ENCODE measurements at regions not wholly inside any gene's neighbourhood (a gene's known extent, or its start where the extent isn't known, plus 50 kb on each side); places are given as distances from the start of the nearest gene placed in this dataset.

DNA sequence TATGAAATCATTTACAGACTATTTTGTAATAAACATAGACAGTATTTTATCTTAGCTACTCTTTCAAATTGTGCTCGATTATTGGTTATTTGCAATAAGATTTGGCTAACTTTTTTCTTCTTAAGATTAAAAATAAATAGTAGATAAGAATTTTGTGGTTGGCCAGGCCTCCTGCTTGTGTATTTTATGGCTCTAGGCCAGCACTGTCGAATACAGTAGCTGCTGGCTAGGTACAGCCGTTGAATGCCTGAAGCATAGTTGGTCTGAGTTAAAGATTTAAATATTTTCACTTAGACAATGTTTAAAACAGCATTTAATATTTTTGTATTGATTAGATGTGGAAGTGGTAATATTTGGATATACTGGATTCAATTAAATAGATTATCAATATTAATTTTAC is 481.0 kb downstream of the SPRY1 start:
- no peak overlapping the region for H3K27ac ChIP-seq (ENCODE audit: low read depth, low read length, poor library complexity, severe bottlenecking)
- no peak overlapping the region for H3K4me2 ChIP-seq (ENCODE audit: low read length)
- no peaks in the 10 kb centered on the region for H3F3A ChIP-seq (ENCODE audit: insufficient read depth, low read length)
- no peaks in the 10 kb centered on the region for H3K79me2 ChIP-seq (ENCODE audit: insufficient read depth, low read length)
- no peak overlapping the region for H3K4me3 ChIP-seq (ENCODE audit: low read depth, low read length, poor library complexity, severe bottlenecking)
- no peaks in the 10 kb centered on the region for H4K20me1 ChIP-seq (ENCODE audit: insufficient read depth, low read length)
- H3K27me3 ChIP-seq (ENCODE audit: insufficient read depth, low read length): no peaks in the 10 kb centered on the region
- H2AFZ ChIP-seq (ENCODE audit: low read length): no peak overlapping the region
- no peaks in the 10 kb centered on the region for H3K9me3 ChIP-seq (ENCODE audit: low read length)
- no peaks in the 10 kb centered on the region for H3K4me1 ChIP-seq (ENCODE audit: insufficient read depth, low read length, severe bottlenecking)
- H3K9ac ChIP-seq (ENCODE audit: low read length): no peak overlapping the region
- TF ChIP-seq, protein P1, sequence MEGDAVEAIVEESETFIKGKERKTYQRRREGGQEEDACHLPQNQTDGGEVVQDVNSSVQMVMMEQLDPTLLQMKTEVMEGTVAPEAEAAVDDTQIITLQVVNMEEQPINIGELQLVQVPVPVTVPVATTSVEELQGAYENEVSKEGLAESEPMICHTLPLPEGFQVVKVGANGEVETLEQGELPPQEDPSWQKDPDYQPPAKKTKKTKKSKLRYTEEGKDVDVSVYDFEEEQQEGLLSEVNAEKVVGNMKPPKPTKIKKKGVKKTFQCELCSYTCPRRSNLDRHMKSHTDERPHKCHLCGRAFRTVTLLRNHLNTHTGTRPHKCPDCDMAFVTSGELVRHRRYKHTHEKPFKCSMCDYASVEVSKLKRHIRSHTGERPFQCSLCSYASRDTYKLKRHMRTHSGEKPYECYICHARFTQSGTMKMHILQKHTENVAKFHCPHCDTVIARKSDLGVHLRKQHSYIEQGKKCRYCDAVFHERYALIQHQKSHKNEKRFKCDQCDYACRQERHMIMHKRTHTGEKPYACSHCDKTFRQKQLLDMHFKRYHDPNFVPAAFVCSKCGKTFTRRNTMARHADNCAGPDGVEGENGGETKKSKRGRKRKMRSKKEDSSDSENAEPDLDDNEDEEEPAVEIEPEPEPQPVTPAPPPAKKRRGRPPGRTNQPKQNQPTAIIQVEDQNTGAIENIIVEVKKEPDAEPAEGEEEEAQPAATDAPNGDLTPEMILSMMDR (IDR thresholded peaks at IDR 0.05; ENCODE audit: low read length): no peak
- no peak for TF ChIP-seq EZH2 (IDR thresholded peaks at IDR 0.05; ENCODE audit: borderline replicate concordance, low read length)
- no peaks in the 10 kb centered on the region for H3K9me2 ChIP-seq (ENCODE audit: low read depth, low read length)
- no peaks in the 10 kb centered on the region for H3K36me3 ChIP-seq (ENCODE audit: insufficient read depth, low read length)

DNA sequence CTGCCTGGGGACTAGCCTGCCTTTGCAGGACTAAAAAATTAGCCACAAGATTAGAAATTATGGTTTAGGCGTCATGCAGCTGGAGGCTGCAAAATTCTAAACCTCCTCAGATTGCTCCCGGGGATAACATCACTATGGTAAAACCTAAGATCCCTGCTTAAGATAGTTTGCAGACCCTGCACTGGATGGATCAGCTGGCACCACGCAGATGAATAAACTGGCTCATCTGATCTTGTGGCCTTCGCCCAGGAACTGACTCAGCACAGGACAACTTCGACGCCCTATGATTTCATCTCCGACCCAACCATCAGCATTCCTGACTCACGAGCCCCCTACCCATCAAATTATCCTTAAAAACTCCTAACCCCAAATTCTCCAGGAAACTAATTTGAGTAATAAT is 482.4 kb downstream of the SPRY1 start:
- no peak overlapping the region for H3K4me2 ChIP-seq (ENCODE audit: low read length)
- H3K27ac ChIP-seq (ENCODE audit: low read depth, low read length, poor library complexity, severe bottlenecking): no peak overlapping the region
- H3K27me3 ChIP-seq (ENCODE audit: insufficient read depth, low read length): no peaks in the 10 kb centered on the region
- no peaks in the 10 kb centered on the region for H4K20me1 ChIP-seq (ENCODE audit: insufficient read depth, low read length)
- no peaks in the 10 kb centered on the region for H3K4me1 ChIP-seq (ENCODE audit: insufficient read depth, low read length, severe bottlenecking)
- no peaks in the 10 kb centered on the region for H3K9me2 ChIP-seq (ENCODE audit: low read depth, low read length)
- TF ChIP-seq EZH2 (IDR thresholded peaks at IDR 0.05; ENCODE audit: borderline replicate concordance, low read length): no peak
- TF ChIP-seq, protein P1 (IDR thresholded peaks at IDR 0.05; ENCODE audit: low read length): no peak
- H3K9ac ChIP-seq (ENCODE audit: low read length): no peak overlapping the region
- no peaks in the 10 kb centered on the region for H3F3A ChIP-seq (ENCODE audit: insufficient read depth, low read length)
- no peaks in the 10 kb centered on the region for H3K36me3 ChIP-seq (ENCODE audit: insufficient read depth, low read length)
- no peak overlapping the region for H3K4me3 ChIP-seq (ENCODE audit: low read depth, low read length, poor library complexity, severe bottlenecking)
- H3K79me2 ChIP-seq (ENCODE audit: insufficient read depth, low read length): no peaks in the 10 kb centered on the region
- no peaks in the 10 kb centered on the region for H3K9me3 ChIP-seq (ENCODE audit: low read length)
- no peak overlapping the region for H2AFZ ChIP-seq (ENCODE audit: low read length)

DNA sequence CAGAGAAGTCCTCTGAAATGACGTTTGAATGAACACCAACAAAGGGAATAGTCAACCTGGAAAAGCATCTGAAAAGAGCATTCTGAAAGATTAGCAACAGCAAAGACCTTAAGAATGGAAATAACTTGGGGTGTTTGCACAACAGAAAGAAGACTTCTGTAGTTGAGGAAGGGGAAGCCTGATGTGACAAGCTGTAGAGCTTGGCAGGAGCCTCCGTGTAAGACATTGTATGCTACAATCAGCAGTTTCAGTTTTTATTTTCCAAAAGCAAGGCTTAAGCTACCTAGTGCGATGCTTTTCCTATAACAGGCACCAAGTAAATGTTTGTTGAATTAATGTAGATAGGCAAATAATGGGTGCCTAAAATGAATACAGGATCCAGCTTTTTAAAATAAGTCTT is 484.0 kb downstream of the SPRY1 start:
- Histone ChIP-seq H4K20me1 (ENCODE audit: insufficient read depth, low read length) (no peaks in the 10 kb centered on the region), H3K36me3 (ENCODE audit: insufficient read depth, low read length) (no peaks in the 10 kb centered on the region), H3K9ac (ENCODE audit: low read length) (no peak overlapping the region), H3F3A (ENCODE audit: insufficient read depth, low read length) (no peaks in the 10 kb centered on the region), H3K4me2 (ENCODE audit: low read length) (no peak overlapping the region), H3K4me3 (ENCODE audit: low read depth, low read length, poor library complexity, severe bottlenecking) (no peak overlapping the region), H2AFZ (ENCODE audit: low read length) (no peak overlapping the region), H3K27ac (ENCODE audit: low read depth, low read length, poor library complexity, severe bottlenecking) (no peak overlapping the region), H3K4me1 (ENCODE audit: insufficient read depth, low read length, severe bottlenecking) (no peaks in the 10 kb centered on the region), H3K79me2 (ENCODE audit: insufficient read depth, low read length) (no peaks in the 10 kb centered on the region), H3K9me3 (ENCODE audit: low read length) (peaks cover 3% of the 10 kb centered on the region; the same call in 1 of the 2 replicates), H3K9me2 (ENCODE audit: low read depth, low read length) (no peaks in the 10 kb centered on the region), H3K27me3 (ENCODE audit: insufficient read depth, low read length) (no peaks in the 10 kb centered on the region)
- TF ChIP-seq, protein P1 (IDR thresholded peaks at IDR 0.05; ENCODE audit: low read length): no peak
- TF ChIP-seq EZH2 (IDR thresholded peaks at IDR 0.05; ENCODE audit: borderline replicate concordance, low read length): no peak
